Left cardiac atrium (tissue), 4 donors: ENCODE measurements at regions not wholly inside any gene's neighbourhood (a gene's known extent, or its start where the extent isn't known, plus 50 kb on each side); places are given as distances from the start of the nearest gene placed in this dataset.

Experiments
- ATAC-seq, 2 donors: fragments of 200-7000 bp; cut with Tn5 transposase; one replicate each; pipeline ENCODE4 v1.9.1; 2020; ENCODE audit warnings: mild to moderate bottlenecking in 2 of 2, moderate library complexity in 2 of 2
- DNase-seq: peaks from one replicate; pipeline ENCODE4 v3.0.0-alpha.2; 2020
- intact Hi-C, 2 donors: fragments of 100-400 bp; cut with DNase I; formaldehyde crosslinking; loops; one replicate each; pipeline versions ENCODE4 v1.14.1 to v1.15.1; 2022 to 2023
- donor health status: DM: no; HTN: yes; CAD: no.
- donor health status: DM: no; HTN: yes; CAD: no; lungs with severe emphysema.
- donor health status: DM: yes; HTN: yes; CAD: no.
- donor health status: Dilated cardiomyopathy.

GRCh38 chr4:26120098-26120825 is 200.6 kb upstream of the RBPJ start:
- ATAC-seq (no peak), DNase-seq (no peak)

DNA sequence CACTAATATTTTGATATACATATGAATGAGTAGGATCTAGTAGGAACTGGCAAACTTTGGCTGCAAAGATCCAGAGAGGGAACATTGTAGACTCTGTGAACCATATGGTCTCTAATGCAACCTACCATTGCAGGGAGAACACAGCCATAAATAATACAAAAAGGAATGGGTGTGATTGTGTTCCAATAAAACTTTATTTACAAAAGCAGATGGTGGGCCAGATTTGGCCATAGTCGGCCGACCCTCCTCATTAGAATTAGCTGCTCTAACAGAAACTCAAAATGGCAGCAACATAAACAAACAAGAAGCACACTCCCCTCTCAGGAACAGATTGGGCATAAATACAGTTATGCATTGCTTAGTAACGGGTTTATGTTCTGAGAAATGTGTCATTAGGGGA is 198.1 kb upstream of the RBPJ start:
- DNase-seq (no peak), ATAC-seq (no peak)
- intact Hi-C loops: no loop called here

More at GRCh38 chr4:26120098-26120825, 200.6 kb upstream of the RBPJ start:
- intact Hi-C loops: no loop called here

DNA sequence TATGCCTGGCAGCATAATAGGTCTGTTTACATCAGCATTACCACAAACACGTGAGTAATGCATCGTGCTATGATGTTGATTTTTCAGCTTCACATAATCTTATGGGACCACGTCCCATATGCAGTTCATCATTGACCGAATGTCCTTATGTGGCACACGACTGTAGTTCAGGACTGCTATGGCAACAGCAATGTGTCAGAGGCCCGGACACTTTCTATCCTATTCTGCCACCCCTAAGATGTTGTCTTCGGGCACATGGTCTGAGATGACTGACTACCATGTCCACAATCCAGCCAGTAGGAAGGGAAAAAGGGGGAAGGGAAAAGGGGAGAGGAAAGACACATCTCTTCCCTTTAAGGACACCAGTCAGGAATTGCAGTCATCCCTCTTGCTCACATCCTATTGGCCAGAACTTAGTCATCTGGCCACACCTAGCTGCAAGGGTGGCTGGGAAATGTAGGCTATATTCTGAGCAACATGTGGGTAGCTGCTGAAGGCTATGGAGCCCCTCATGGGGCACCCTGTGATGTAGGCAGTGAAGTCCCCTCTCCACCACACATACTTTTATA is 196.0 kb upstream of the RBPJ start:
- intact Hi-C loops: no loop called here
- DNase-seq (no peak), ATAC-seq (peak in 1 of 2 donors; percentile 38)

DNA sequence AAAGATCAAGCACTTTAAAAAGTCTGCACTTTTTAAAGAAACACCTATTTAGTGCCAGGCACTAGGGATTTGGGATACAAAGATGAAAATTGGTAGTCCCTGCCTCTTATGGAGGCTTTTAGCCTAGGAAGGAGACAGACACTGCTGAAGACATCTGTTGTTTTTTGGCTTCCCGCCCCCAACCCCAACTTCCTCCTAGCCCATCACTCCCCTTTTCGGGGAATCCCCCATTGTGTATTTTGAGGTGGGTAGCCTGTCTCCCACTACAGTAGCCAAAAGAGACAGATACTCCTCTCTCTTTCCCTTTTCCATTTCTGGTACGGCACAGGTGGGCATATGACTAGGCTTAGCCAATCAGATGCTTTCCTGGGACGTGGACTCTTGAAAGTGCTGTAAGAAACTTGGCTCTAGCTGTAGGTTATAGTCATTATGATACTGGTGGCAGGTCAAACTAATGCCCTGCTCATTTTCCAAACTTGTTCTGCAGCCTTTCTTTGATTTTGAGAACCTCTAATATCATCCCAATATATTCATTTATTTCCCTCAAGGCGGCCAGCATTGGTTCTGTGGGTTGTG is 194.6 kb upstream of the RBPJ start:
- intact Hi-C loops: no loop called here
- DNase-seq: no peak
- no peak for ATAC-seq

DNA sequence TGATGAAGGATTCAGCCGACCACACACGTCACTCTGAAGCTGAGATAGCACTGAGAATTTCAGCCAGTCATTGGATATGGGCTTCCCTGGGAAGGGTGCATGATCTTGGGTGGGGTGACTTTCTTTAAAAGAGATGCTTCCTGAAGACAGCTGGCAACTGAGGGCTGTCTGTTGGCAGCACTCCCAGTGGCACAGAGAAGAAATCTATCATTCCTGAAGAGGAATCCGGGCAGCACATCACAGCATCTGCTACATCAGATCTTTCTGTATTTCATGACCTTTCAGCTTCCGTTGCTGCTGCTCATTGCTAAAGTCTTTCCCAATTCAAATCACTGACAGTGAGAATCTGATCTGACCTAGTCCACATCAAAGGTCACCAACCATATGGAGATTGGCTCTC is 193.8 kb upstream of the RBPJ start:
- peak in 1 of 2 donors; percentile 18 for ATAC-seq
- intact Hi-C loops: no loop called here
- DNase-seq: no peak

DNA sequence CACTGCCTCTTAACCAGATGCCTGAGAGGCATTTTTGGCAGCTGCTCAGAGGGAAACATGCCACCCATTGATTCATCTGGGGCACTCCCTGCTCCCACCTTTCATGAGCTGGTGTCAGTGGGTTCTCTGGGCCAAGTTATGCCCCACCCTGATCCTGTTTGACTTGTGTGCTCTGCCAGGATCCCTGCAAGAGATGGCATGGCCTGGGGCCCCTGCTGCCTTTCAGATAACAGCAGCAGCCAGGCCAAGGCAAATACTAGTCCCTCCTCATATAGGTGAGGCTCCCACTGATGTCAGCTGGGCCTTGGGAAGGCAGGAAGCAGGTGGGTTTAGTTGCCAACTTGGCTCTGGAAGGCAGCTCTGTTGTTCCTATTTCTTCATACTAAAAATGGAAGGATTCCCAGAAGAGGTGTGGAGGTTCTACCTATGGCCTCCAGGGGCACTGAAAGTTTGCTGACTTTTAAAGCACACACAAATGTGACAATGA is 192.9 kb upstream of the RBPJ start:
- ATAC-seq (peak; percentile 15 to 84), DNase-seq (no peak)
- intact Hi-C loops: no loop called here

GRCh38 chr4:26130173-26130572 is 190.6 kb upstream of the RBPJ start:
- ATAC-seq (no peak), DNase-seq (no peak)
- intact Hi-C loops: no loop called here

- intact Hi-C loops: no loop called here
- DNase-seq: no peak
- ATAC-seq: no peak
These were observed 189.9 kb upstream of the RBPJ start for GRCh38 chr4:26130841-26131432.

GRCh38 chr4:26131711-26132110 is 189.1 kb upstream of the RBPJ start:
- ATAC-seq: no peak
- intact Hi-C loops: no loop called here
- no peak for DNase-seq

DNA sequence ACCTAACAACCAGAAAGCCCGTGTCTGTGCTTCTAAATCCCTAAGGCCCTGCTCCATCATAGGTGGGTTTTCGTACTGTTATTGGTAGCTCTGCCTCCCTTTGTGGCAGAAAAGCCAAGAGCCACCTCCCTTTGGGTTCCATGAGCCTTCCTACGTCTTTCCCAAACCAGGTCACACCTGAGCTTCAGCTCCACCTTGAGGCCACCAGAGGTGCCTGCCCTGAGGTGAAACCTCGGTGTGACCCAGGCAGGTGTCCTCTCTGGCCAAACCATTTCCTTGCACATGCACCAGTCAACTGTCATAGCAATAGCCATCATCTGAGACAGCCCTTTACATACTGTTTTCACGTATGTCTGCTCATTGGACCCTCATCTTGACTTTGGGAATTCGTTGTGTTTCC is 188.0 kb upstream of the RBPJ start:
- ATAC-seq: no peak
- intact Hi-C loops: no loop called here
- no peak for DNase-seq

GRCh38 chr4:26133840-26134239 is 187.0 kb upstream of the RBPJ start:
- DNase-seq (no peak), ATAC-seq (no peak)
- intact Hi-C loops: no loop called here

- DNase-seq (no peak), ATAC-seq (no peak)
- intact Hi-C loops: no loop called here
These were observed 185.5 kb upstream of the RBPJ start for GRCh38 chr4:26135331-26135730.

DNA sequence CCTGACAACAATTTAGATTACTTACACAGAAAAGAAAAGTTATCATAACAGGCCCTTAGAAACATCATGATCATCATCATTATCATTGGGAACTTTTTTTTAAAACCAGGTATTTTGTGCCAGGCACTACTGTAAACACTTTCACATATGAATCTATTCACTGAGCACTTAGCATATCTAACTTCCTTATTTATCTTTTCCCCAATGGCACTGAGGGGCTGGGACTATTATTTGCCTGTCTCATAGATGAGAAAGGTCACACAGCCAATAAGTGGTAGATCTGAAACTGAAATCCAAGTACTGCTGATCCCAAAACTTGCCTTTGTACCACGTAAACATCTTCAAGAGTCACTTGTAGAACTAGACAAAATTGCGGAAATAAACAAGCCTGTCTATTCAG is 184.2 kb upstream of the RBPJ start:
- DNase-seq: no peak
- no peak for ATAC-seq
- intact Hi-C loops: no loop called here

- intact Hi-C loops: no loop called here
- DNase-seq (no peak), ATAC-seq (no peak)
These were observed 183.5 kb upstream of the RBPJ start for GRCh38 chr4:26137288-26137687.

GRCh38 chr4:26139310-26139924 is 181.4 kb upstream of the RBPJ start:
- DNase-seq (no peak), ATAC-seq (no peak)
- intact Hi-C loops: no loop called here

DNA sequence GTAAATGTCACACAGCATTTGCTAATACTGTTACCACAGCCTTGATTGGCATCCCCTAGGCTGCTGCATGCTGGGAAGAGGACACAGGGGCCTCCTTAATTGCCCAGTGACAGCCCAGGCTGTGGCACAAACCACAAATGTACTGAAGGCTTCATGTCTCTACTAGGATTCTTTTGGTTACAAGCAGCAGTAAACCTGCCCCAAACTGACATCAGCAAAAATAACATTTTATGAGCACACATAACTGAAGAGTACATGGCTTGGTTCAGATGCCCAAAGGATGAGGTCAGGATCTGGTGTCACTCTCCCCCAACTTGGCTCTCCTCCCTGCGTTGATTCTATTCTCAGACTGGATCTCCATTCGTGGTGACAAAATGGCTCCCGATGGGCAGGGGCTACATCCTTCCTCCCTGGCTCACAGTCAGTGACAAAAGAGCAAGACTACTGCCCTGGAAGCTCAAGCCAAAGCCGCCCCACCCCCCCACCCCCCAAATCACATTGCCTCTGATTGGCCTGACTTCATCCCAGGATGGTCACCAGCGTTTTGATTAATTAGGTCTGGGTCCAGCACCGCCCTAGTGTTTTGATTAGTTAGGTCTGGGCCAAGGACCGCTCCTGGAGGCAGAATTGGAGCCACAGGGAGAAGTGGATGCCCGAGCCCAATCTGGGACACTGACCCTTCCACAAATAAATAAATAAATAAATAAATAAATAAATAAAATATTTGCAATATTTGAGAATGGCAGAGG is 180.5 kb upstream of the RBPJ start:
- ATAC-seq (no peak), DNase-seq (no peak)
- intact Hi-C loops: no loop called here

DNA sequence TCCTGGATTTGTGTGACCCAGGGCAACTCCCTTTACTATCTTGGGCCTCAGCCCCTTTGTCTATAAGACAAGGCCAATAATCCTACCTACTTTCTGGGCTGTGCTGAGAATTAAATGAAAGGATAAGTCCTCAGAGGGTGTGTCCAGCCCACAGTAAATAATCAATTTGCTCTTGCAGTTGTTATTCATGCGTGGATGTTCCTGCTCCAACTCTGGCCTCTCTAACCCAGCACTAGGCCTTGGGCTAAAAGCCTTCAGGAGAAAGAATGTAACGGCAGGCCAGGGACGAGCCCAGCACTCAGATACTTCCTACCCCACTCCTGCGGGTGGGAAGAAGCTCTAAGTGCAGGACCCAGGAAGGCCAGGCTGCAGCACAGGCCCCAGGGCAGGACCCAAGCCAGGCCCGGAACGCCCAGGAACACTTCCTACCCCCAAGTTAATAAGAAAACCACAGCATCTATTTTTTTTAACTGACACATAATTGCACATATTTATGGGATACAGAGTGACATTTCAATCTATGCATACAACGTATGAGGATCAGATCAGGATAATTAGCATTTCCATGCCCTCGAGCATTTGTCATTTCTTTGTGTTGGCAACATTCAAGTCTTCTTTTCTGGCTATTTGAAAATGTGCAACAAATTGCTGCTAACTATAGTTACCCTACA is 179.6 kb upstream of the RBPJ start:
- ATAC-seq (peak in 1 of 2 donors; percentile 57), DNase-seq (no peak)
- intact Hi-C loops: no loop called here

- intact Hi-C loops: no loop called here
- peak; percentile 71 to 87 for ATAC-seq
- no peak for DNase-seq
These were observed 178.7 kb upstream of the RBPJ start for GRCh38 chr4:26141911-26142638.
